ENCODE measurements at regions not wholly inside any gene's neighbourhood (a gene's known extent, or its start where the extent isn't known, plus 50 kb on each side); places are given as distances from the start of the nearest gene placed in this dataset.

GRCh38 chr4:136917312-136918110 lies 614.8 kb downstream of the PCDH18 start:
- no peak for DNase-seq

- no peak for DNase-seq
Measured at GRCh38 chr4:136909626-136910025, 622.7 kb downstream of the PCDH18 start.

GRCh38 chr4:136908122-136908521 lies 624.2 kb downstream of the PCDH18 start:
- no peak for DNase-seq

- no peak for DNase-seq
Measured at GRCh38 chr4:136900696-136901095, 631.6 kb downstream of the PCDH18 start.

GRCh38 chr4:136898590-136899248 lies 633.6 kb downstream of the PCDH18 start:
- no peak for DNase-seq

- DNase-seq: no peak
Measured at GRCh38 chr4:136893573-136893972, 638.7 kb downstream of the PCDH18 start.

- no peak for DNase-seq
Measured at GRCh38 chr4:136881666-136882065, 650.6 kb downstream of the PCDH18 start.

GRCh38 chr4:136873555-136873954 lies 658.7 kb downstream of the PCDH18 start:
- no peak for DNase-seq

GRCh38 chr4:136867465-136867864 lies 664.8 kb downstream of the PCDH18 start:
- no peak for DNase-seq

GRCh38 chr4:136865526-136865925 lies 666.8 kb downstream of the PCDH18 start:
- DNase-seq: no peak

GRCh38 chr4:136864604-136865185 lies 667.6 kb downstream of the PCDH18 start:
- DNase-seq: peak; percentile 15

- DNase-seq: no peak
Measured at GRCh38 chr4:136863756-136864155, 668.5 kb downstream of the PCDH18 start.

GRCh38 chr4:136862653-136863052 lies 669.6 kb downstream of the PCDH18 start:
- DNase-seq: no peak

- no peak for DNase-seq
Measured at GRCh38 chr4:136861091-136861490, 671.2 kb downstream of the PCDH18 start.

- DNase-seq: no peak
Measured at GRCh38 chr4:136858903-136859302, 673.4 kb downstream of the PCDH18 start.

- DNase-seq: no peak
Measured at GRCh38 chr4:136855886-136856285, 676.4 kb downstream of the PCDH18 start.

- DNase-seq: no peak
Measured at GRCh38 chr4:136850446-136850845, 681.8 kb downstream of the PCDH18 start.

GRCh38 chr4:136847881-136848621 lies 684.2 kb downstream of the PCDH18 start:
- DNase-seq: no peak

- no peak for DNase-seq
Measured at GRCh38 chr4:136841526-136841925, 690.8 kb downstream of the PCDH18 start.

- no peak for DNase-seq
Measured at GRCh38 chr4:136838607-136839006, 693.7 kb downstream of the PCDH18 start.

- DNase-seq: no peak
Measured at GRCh38 chr4:136831553-136831952, 700.7 kb downstream of the PCDH18 start.

- no peak for DNase-seq
Measured at GRCh38 chr4:136829280-136829679, 703.0 kb downstream of the PCDH18 start.

GRCh38 chr4:136823020-136823419 lies 709.3 kb downstream of the PCDH18 start:
- DNase-seq: no peak

All from GF-D8 (cell line).